Suprapubic skin (tissue), 4 donors: ENCODE measurements at regions not wholly inside any gene's neighbourhood (a gene's known extent, or its start where the extent isn't known, plus 50 kb on each side); places are given as distances from the start of the nearest gene placed in this dataset.

ENCODE experiments used
- EP300 ChIP-seq: sonication (generic); formaldehyde crosslinking; IDR thresholded peaks from one replicate; pipeline ENCODE4 v1.6.1; 2017; ENCODE audit warnings: antibody characterized with exemption
- POLR2A ChIP-seq, 2 donors: fragments of 450-650 bp; IDR thresholded peaks; one replicate each; pipeline ENCODE4 v1.6.1; 2017; ENCODE audit warnings: antibody characterized with exemption in 2 of 2, mild to moderate bottlenecking in 2 of 2, moderate library complexity in 2 of 2
- POLR2AphosphoS5 ChIP-seq, 3 donors: sonication (generic); formaldehyde crosslinking; IDR thresholded peaks; one replicate each; pipeline ENCODE4 v1.6.1; 2017; ENCODE audit warnings: antibody characterized with exemption in 3 of 3
- TF ChIP-seq, protein P1 (sequence below), 2 donors: fragments of 200-600 bp in 1 of 2; fragments of 450-650 bp in 1 of 2; sonication (generic) in 1 of 2; IDR thresholded peaks; one replicate each; pipeline ENCODE4 v1.5.1; 2016 to 2019; ENCODE audit warnings: antibody characterized with exemption in 2 of 2, mild to moderate bottlenecking in 1 of 2, moderate library complexity in 1 of 2

DNA sequence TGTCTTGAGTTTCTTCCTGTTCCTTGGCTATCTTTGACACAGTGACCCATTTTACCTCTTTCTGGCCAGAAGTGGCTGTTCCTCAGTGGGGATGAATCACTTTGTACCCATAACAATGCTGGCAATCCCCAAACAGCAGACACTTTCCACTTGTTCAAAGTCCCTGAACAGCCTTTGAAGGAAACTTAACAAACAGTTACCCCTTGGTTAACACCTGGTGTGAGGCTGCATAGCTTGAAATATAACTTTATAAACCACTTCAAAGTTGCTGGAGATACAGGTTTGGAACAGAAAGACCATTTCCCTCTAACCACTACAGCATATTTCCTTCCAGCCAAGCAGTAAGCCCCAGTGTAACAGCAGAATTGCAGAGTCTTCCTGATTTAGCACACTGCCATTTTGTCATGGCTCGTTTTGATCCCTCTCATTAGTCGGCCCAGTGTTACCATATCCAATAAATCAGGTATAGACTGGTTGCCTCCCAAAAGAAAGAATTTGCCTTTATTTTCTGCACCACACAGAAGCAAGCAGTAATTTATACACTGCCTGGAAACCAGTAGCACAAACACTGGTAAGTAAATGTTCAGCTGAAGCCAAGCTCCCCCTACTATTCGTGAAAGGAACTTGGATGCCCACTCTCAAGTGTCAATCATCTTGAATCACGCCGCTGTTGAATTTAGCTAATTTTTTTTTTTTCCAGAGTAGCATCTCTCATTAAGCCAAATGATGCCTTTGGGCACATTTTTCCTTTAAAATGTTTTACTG lies 225.9 kb downstream of the PIK3R1 start:
- TF ChIP-seq POLR2A (IDR thresholded peaks at IDR 0.05) (no peak), EP300 (no peak), POLR2AphosphoS5 (IDR thresholded peaks at IDR 0.05) (no peak)
- TF ChIP-seq, protein P1, sequence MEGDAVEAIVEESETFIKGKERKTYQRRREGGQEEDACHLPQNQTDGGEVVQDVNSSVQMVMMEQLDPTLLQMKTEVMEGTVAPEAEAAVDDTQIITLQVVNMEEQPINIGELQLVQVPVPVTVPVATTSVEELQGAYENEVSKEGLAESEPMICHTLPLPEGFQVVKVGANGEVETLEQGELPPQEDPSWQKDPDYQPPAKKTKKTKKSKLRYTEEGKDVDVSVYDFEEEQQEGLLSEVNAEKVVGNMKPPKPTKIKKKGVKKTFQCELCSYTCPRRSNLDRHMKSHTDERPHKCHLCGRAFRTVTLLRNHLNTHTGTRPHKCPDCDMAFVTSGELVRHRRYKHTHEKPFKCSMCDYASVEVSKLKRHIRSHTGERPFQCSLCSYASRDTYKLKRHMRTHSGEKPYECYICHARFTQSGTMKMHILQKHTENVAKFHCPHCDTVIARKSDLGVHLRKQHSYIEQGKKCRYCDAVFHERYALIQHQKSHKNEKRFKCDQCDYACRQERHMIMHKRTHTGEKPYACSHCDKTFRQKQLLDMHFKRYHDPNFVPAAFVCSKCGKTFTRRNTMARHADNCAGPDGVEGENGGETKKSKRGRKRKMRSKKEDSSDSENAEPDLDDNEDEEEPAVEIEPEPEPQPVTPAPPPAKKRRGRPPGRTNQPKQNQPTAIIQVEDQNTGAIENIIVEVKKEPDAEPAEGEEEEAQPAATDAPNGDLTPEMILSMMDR (IDR thresholded peaks at IDR 0.05): no peak
